HG03571 (cell line): ENCODE measurements at regions not wholly inside any gene's neighbourhood (a gene's known extent, or its start where the extent isn't known, plus 50 kb on each side); places are given as distances from the start of the nearest gene placed in this dataset.

Source experiments
- ATAC-seq: cut with Tn5 transposase; IDR thresholded peaks from one replicate; pipeline ENCODE4 v1.9.1; 2021; ENCODE audit not compliant: unreplicated experiment

DNA sequence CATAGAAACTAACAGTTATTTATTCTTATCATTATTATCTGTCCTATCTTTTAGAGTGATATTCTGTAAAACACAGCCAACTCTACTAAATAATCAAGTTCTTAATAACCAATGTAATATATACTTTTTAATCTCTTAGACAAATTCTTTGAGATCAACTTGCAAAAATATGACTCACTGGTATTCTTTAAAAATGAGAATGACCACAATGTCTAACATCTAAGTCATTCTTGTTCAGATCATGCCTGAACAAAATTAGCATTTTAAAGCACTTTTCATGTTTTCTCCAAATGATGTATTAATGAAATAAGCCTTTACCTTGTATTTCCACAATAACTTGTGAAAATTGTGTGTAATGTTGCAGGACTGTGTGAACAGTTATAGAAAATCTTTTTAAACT is 356.9 kb upstream of the RGMB start:
- no peak for ATAC-seq

DNA sequence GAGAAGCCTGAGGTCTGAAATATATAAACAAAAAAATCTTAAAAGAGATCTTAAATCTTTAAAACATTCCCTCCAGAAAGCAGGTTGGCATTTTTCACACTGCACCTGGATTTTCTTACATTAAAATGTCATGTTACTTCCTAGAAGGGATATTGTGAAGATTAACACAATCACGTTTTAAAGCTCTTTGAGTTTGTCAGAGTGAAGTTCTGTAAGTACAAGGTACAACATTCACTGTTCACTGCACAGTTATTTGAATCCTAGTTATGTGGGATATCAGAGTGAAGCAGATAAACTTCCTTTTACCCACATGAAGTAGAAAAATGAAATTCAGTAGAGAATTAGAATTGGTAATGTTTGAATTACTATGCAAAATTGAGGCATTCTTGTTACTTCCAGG is 353.6 kb upstream of the RGMB start:
- ATAC-seq = no peak

DNA sequence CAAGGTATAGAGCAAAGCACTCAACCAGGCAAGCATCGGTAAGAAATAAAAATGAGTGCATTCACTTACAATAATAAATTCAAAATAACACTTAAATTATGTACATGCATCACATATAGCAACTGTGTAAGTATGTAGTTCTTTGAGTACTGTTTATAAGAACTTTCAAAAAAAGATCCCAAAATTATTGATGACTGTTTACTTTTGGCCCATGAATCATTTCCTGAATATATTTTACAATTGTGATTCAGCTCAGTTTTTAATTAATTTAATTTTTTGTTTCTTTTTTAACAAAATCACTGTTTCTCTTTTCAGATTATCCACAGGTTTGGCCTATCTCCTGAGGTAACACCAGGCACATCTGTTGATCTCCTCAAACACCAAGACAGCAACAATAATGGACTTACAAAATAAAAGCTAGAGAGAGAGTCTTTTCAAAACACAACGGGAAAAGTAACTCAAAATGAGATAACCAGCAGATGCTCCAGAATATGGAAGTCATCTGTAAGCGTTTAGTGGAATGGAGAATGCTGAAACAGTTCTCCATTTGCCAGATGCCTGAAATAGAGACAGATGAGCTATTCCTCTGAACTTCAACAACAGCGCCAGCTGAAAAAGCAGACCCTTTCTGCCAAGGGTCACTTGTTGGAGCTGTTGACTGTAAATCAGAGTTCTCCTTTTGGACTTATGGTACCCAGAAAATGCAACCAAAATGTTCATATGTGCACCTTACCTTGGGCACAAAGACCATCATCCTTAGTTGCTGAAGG is 348.6 kb upstream of the RGMB start:
- ATAC-seq = no peak

DNA sequence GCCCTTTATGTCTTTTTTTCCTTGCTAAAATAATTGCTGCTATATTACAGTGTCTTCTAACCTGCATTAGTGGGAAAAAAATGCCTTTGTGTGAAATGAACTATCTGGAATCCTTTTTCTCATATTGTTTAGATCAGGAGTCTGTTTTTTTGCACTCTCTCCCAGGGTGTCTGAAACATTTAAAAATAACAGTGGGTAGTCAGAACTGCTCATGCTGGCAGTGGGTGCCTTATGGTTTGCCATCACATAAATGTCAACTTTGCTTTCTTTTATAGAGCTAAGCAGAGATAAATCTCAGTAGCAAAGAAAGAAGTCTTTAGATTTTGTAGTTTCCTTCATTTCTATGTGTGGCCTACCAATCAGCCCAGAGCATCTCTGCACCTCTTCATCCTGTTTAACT is 347.8 kb upstream of the RGMB start:
- no peak for ATAC-seq

DNA sequence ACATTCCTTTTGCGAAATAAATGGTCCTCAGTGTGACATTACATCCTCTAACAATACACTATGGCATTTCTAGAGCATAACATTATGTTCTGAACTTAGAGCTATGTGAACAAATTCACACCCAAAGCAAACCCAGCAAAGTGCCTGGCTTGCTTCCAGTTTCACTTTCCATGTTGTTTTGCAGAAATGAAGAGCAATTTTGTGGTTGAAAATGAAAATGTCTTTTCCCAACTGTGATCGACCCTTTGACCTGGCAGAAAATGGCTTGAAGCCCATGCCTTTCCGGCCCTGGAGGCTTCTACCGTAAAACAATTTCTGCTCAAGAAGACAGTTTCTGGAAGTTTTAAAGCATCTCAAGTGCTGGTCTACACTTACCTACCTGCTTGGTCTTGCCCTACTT is 344.7 kb upstream of the RGMB start:
- ATAC-seq = no peak

DNA sequence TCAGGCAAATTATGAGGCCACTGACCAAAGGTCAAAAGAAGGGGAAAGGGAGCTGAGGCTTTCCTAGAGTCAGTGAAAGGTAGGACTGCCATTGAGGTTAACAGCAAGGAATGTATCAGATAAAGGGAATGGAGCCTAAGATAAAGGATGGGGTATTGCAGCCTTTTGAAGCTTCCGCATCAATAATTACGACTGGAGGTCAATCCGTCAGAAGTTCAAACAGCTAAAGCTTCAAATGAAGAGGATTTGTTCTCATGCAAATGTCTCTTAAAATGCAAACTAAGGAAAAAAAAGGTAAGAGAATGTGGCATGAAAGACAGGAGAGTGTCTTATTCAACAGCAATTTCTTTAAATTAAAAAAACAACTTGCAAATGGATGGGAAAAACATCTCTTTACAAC is 341.1 kb upstream of the RGMB start:
- ATAC-seq = no peak

DNA sequence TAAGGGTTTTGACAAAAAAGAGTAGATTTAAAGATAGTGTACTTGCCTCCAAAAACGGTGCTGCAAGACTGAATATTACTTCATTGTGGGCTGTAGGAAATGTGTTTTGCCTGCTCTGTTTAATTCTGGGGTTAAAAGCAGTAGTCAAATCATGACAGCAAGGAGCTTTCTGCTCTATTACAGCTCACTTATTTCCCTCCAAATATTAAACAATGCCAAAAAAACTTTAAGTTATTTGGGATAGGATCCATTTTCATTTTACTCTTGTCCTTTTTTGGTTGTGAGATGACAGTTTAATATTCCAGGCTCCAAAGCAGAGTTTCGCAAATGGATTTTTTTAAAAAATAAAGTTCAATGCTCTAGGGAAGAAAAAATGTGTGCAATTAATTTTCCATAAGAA is 340.4 kb upstream of the RGMB start:
- ATAC-seq = no peak

DNA sequence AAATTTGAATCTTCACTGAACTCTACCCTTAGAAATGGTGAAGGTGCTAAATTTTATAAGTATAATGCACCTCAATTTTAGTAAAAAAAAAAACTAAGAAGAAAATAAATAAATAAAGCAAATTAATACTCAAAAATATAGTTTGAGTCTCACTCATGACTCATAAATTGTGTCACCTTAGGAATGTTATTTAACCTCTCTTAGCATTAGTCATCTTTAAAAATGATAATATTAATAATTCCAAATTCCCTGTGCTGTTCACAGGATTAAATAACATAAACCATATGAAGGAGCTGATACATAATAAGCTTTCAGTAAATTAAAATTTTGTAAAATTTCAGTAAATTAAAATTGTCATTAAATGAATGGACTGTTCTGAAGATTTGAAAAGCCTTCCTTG is 339.8 kb upstream of the RGMB start:
- no peak for ATAC-seq

DNA sequence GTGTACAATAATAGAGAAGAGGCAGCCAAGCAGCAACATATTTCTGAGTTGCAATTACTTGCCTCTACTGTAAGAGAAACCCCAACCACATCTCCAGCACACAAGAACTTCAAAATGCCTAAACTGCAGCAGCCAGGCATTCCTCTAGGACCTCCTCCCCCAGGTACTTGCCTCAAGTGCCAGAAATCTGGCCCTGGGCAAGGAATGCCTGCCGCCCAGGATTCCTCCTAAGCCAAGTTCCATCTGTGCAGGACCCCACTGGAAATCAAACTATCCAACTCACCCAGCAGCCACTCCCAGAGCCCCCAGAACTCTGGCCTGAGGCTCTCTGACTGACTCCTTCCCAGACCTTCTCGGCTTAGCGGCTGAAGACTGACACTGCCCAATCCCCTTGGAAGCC is 336.8 kb upstream of the RGMB start:
- ATAC-seq = no peak

DNA sequence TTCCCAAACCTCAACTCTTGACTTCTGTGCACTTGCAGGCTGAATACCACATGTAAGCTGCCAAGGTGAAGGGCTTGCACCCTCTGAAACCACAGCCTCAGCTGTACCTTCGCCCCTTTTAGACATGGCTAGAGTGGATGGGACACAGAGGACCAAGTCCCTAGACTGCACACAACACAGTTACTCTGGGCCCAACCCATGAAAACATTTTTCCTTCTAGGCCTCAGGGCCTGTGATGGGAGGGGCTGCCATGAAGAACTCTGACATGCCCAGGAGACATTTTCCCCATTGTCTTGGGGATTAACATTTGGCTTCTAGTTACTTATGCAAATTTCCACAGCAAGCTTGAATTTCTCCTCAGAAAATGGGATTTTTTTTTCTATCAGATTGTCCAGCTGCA is 331.0 kb upstream of the RGMB start:
- no peak for ATAC-seq

DNA sequence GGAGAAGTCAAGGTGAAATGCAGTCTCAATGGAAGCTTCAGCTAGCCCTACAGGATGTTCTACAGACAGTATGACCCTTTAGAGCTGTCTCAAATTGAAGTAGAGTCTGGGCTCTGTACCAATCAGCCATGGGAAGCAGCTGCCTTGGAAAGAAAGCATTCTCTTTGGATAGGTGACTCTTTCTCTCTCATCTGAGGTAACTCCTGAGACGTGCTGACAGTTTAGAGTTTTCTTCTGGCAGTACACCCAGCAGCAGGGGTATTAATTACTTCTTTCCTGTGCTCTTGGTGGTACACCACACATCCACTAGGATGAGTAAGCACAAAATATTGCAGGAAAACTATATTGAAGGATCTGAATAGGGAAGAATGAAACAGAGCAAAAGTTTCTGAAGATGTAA is 329.6 kb upstream of the RGMB start:
- no peak for ATAC-seq

DNA sequence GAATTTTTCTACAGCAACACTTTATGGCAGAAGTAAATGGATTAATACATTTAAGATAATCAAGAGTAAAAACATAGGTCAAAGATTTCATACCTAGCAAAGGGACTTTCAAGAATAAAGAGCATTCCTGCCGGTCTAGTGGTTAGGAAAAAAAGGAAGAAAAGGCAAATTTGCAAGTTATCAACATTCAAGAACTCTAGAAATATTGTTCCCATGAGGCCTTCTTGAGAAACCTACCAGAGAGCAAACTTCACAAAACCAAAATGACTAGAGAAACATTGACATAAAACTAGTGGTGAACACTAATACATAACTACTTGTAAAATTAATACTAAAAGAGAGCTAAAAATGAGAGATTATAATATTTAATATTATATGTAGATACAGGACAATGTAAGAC is 320.2 kb upstream of the RGMB start:
- no peak for ATAC-seq

DNA sequence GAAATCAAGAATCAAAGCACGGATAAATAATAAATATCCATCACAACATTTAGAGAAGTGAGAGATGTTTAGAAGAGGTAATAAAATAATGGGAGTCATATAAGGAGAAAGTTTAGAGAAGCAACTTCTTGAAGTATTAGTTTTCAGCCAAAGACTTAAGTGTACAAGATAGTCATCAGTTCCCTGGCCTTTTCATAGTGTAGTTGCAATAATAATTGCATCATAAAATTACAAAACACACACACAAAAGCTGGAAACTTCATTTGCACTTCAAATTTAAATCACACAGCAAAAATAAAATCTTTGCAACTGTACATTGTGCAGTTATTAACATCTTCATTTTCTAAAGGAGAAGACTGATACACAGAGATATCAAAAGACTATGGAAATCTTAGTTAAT is 319.1 kb upstream of the RGMB start:
- ATAC-seq = no peak

DNA sequence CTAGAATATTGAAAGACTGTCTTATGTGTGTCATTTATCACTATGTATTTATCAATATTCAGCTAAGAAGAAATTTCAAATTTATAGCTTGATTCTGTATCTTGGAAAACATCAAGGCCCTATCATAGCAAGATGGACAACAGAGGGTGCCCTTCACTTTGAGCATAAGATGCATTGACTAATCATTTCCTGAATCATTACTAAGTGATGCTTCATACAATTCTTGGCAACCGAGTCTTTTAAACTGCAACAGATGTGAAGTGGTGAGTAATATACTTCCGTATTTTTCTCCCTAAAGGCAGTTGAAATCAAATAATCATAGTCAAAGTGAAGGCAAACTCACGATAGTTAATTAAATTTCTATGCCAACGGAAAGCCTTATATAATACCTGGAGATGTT is 318.6 kb upstream of the RGMB start:
- no peak for ATAC-seq

DNA sequence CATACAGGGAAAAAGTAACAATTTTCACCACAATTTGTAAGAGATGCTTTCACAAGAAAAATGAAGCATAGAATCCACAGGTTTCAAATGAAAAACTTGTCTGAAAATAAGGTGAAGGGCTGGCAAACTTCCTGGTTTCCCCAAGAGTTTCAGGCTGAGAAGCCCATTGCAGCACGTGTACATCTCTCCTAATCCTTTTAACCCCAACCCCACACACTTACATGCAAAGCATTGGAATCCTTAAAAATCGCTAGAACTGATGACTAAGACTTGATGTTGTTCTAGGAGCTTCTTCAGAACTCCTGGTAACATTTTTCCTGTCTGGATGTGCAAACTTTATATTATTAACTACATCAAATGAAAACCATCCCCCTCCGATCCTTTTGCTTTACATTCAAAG is 317.8 kb upstream of the RGMB start:
- ATAC-seq = no peak

DNA sequence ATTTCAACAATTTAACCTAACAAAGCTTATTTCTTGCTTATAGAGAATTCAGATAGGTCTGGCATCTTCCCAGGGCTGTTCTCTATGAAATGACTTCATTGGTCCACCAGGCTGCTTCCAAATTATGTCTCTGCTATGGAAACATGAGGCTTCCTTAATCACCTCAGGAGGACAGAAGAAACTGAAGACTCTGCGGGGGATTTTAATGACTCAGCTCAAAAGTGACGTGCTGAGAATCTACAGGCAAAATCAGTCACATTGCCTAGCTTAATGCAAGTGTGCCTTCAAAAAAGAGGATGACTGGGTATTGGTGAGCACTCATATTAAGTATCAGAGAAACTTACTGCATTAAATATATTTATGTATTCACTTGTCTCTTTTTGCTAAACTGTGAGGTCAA is 315.5 kb upstream of the RGMB start:
- no peak for ATAC-seq

DNA sequence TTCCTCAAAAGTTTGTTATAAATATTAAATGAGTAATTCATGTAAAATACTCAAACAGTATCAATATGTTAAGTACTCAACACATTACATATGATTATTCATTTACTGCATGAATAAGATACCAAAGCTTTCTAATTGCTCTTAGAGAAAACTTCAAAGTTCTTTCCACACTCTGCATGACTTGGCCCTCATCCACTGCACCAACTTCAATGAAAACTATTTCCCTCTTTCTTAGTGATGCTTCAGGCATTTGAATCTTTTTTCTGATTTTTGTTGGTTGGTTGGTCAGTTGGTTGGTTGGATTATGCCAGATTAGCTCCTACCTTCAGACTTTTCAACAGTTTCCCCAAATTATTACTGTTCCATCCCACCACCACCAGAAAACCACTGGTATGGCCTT is 314.7 kb upstream of the RGMB start:
- no peak for ATAC-seq

DNA sequence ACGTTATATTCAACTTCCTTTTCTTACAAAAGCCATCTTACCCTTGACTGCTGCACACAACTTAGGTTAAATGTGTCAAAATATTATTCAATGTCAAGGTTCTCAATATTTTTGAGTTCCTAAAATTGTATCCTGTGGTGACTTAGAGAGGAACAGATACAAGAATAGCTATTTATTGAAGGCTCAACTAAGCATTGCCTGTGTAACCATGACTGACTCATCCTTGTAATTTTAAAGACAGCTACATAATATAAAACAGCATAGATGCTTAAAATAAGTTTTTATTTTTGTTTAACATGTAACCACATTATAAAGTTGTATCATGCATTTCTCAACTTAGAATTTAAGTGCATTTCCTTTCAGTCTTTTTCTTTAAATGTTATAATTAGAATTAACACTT is 312.9 kb upstream of the RGMB start:
- ATAC-seq = no peak

DNA sequence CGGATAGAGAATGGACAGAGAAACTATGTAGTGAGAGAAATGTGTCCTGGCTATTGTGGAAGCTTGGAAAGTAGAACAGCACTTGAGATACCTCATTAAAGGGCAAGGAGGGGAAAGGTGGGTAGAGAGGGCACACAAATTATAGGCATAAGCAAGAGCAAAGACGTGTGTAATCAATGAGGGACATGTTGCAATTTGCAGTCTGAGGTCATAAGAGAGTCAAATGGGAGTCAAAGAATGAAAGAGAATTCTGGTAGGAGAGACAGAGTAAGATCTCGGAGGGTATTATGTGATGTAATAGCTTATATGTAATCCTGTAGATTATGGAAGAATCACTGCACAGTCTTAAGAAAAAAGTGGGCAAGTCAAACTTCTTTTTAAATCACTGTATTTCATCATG is 312.0 kb upstream of the RGMB start:
- ATAC-seq = no peak

DNA sequence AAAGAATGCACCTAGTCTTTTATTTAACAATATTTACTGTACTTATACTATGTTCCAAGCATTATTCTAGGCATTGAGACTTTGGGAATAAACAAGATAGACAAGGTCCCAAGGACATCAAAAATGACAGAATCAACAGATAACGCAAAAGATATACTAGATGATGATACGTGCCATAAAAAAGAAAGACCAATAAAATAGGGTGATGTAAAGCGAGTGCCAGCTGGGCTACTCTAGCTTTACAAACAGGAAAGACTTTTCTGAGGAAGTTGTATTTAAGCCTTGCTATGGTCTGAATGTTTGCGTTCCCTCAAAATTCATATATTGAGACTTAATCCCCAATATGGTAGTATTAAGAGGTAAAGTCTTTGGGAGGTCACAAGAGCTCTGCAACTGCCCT is 310.2 kb upstream of the RGMB start:
- ATAC-seq = no peak

DNA sequence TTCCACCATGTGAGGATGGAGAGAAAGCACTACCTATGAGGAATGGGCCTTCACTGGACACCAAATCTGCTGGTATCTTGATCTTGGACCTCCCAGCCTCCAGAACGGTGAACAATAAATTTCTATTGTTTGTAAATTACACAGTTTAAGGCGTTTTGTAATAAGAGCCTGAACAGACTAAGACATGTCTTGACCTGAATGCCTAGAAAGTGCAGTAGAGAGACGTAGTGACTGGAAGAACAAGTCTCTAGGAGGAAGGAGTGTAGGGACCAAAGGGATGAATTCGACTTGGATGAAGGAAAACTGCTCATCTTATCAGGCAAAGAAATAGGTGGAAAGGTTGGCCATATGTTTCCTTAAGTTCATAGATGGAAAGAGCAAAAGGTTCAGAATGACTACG is 309.8 kb upstream of the RGMB start:
- ATAC-seq = no peak

DNA sequence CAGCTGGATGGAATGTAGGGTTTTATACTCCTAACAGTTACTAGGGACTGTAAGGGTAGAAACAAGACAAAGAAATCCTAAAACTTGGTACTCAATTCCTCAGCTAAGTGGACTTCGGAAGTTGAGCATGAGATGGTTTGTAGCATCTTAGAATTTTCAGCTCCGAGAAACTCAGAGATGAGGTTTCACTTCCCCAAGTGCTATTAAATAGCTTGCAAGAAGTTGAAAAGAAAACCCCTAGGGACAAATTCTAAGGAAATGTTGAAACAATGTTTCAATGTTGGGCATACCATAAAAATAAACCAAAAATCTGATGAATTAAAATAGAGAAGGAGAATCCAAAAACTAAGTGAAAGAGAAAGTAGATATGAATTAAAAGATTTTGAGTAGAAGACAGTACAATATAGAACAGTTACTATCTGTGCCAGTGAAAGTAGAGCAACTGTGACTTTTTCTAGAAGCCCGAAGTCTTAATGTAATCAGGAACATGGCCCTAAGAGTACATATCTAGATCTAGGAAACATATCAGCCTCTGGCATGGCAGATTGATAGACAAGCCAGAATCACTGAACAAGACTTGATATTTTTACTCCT is 308.6 kb upstream of the RGMB start:
- peak; percentile 85 for ATAC-seq

DNA sequence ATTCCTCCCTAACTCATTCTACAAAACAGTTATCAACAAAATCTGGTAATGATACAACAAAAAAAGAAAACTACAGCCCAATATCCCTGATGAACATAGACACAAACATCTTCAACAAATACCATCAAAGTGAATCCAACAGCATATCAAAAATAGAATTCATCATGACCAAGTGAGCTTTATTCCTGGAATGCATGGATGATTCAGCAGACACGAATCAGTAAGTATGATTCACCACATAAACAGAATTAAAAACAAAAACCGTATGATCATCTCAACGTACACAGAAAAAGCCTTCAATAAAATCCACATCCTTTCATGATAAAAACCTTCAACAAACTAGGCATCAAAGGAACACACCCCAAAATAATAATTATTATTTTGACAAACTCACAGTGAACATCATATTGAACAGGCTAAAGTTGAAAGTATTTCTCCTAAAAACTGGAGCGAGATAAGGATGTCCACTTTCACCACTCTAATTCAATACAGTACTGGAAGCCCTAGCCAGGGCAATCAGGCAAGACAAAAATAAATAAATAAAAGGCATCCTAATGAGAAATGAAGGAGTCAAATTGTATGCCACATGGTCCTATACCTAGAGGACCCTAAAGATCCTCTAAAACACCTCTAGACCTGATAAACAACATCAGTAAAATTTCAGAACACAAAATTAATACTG is 305.1 kb upstream of the RGMB start:
- ATAC-seq = no peak
